ENCODE measurements at regions not wholly inside any gene's neighbourhood (a gene's known extent, or its start where the extent isn't known, plus 50 kb on each side); places are given as distances from the start of the nearest gene placed in this dataset.

DNA sequence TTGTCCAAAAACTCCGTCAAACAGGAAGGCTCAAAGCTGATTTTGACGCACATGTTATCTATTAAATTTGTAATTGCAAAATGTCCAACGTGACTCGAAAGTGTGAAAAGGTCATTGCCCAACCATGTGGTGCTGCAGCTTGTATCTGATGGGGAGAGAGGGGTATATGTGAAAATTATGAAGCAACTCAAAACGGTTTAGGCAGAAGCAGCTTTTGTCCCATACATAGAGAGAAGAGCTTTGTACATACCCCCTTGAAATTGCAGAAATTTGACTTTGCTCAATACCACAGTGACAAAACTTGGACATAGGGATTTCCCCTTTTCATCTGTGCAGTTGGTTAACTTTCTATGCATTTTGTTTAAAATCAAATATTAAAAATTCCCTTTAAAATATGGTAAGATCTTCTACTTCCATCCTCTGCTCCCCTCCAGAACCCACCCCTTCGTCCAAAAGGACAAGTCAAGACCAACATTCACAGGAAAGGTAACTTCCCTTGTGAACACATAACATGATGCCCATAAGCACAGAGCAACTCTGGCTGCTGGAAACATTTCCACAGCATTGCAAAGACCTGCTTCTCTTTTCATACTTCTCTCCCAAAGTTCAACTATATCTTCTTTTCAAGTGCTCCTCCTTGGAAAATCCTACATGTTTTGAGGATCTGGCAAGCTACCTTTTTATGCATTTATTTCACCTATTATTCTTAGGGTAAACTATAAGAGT, 253.7 kb upstream of the THBS1 start:
- TF ChIP-seq, protein P1, sequence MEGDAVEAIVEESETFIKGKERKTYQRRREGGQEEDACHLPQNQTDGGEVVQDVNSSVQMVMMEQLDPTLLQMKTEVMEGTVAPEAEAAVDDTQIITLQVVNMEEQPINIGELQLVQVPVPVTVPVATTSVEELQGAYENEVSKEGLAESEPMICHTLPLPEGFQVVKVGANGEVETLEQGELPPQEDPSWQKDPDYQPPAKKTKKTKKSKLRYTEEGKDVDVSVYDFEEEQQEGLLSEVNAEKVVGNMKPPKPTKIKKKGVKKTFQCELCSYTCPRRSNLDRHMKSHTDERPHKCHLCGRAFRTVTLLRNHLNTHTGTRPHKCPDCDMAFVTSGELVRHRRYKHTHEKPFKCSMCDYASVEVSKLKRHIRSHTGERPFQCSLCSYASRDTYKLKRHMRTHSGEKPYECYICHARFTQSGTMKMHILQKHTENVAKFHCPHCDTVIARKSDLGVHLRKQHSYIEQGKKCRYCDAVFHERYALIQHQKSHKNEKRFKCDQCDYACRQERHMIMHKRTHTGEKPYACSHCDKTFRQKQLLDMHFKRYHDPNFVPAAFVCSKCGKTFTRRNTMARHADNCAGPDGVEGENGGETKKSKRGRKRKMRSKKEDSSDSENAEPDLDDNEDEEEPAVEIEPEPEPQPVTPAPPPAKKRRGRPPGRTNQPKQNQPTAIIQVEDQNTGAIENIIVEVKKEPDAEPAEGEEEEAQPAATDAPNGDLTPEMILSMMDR (conservative IDR thresholded peaks at IDR 0.05; ENCODE audit: low read length), result no peak
- TF ChIP-seq EZH2phosphoT487 (IDR thresholded peaks at IDR 0.05; ENCODE audit: borderline replicate concordance, low read depth, low read length), result no peak

Data from OCI-LY7 (cell line).